ENCODE measurements at regions not wholly inside any gene's neighbourhood (a gene's known extent, or its start where the extent isn't known, plus 50 kb on each side); places are given as distances from the start of the nearest gene placed in this dataset.
"Not testable (repeated sequence)": the region's sequence is repeated elsewhere in the genome, so short reads cannot be mapped to it uniquely, and the experiment has no call there.

GRCh38 chrX:92873359-92874055 lies 799.9 kb downstream of the NAP1L3 start:
- not testable (repeated sequence) for H3K4me3 Mint-ChIP-seq; H3K4me1 Mint-ChIP-seq; H3F3A ChIP-seq (ENCODE audit: low read depth); DNase-seq (ENCODE audit: low spot score); H3K27me3 ChIP-seq; H3K27me3 Mint-ChIP-seq (ENCODE audit: insufficient read depth, low read depth); H3K4me2 ChIP-seq; H3K27ac Mint-ChIP-seq; H3K27ac ChIP-seq; H3K79me2 ChIP-seq (ENCODE audit: low read depth); H3K4me3 ChIP-seq; H3K36me3 Mint-ChIP-seq; H3K9me3 ChIP-seq (ENCODE audit: low read depth); H3K4me1 ChIP-seq; H3K9ac ChIP-seq; H4K20me1 ChIP-seq (ENCODE audit: low read depth); H2AFZ ChIP-seq (replicated peaks); H3K9me3 Mint-ChIP-seq; H3K36me3 ChIP-seq

GRCh38 chrX:92849998-92850397 lies 823.4 kb downstream of the NAP1L3 start:
- not testable (repeated sequence) for H3K79me2 ChIP-seq (ENCODE audit: low read depth); H3K9ac ChIP-seq; H3K4me3 Mint-ChIP-seq; H3K4me2 ChIP-seq; H3K27ac Mint-ChIP-seq; H3K9me3 Mint-ChIP-seq; H3K4me1 ChIP-seq; H3F3A ChIP-seq (ENCODE audit: low read depth); H3K36me3 ChIP-seq; H3K9me3 ChIP-seq (ENCODE audit: low read depth); H2AFZ ChIP-seq (replicated peaks); H3K4me3 ChIP-seq; H3K27me3 ChIP-seq; H3K4me1 Mint-ChIP-seq; H3K36me3 Mint-ChIP-seq; H4K20me1 ChIP-seq (ENCODE audit: low read depth); DNase-seq (ENCODE audit: low spot score); H3K27ac ChIP-seq; H3K27me3 Mint-ChIP-seq (ENCODE audit: insufficient read depth, low read depth)

- not testable (repeated sequence) for H3K4me2 ChIP-seq; H3K27ac ChIP-seq; H3K4me1 ChIP-seq; H2AFZ ChIP-seq (replicated peaks); H3F3A ChIP-seq (ENCODE audit: low read depth); H3K4me3 Mint-ChIP-seq; DNase-seq (ENCODE audit: low spot score); H4K20me1 ChIP-seq (ENCODE audit: low read depth); H3K27me3 Mint-ChIP-seq (ENCODE audit: insufficient read depth, low read depth); H3K9me3 ChIP-seq (ENCODE audit: low read depth); H3K9me3 Mint-ChIP-seq; H3K79me2 ChIP-seq (ENCODE audit: low read depth); H3K36me3 ChIP-seq; H3K36me3 Mint-ChIP-seq; H3K27ac Mint-ChIP-seq; H3K9ac ChIP-seq; H3K4me1 Mint-ChIP-seq; H3K27me3 ChIP-seq; H3K4me3 ChIP-seq
Measured at GRCh38 chrX:92843920-92844319, 829.5 kb downstream of the NAP1L3 start.

GRCh38 chrX:92832750-92833149 lies 840.6 kb downstream of the NAP1L3 start:
- H3K27me3 Mint-ChIP-seq (ENCODE audit: insufficient read depth, low read depth); H3K4me3 ChIP-seq; H3K4me1 ChIP-seq; H3K4me3 Mint-ChIP-seq; H3K27ac ChIP-seq; H3F3A ChIP-seq (ENCODE audit: low read depth); H3K36me3 ChIP-seq; H2AFZ ChIP-seq (replicated peaks); H3K4me2 ChIP-seq; H3K36me3 Mint-ChIP-seq; H3K9me3 Mint-ChIP-seq; DNase-seq (ENCODE audit: low spot score); H3K79me2 ChIP-seq (ENCODE audit: low read depth); H4K20me1 ChIP-seq (ENCODE audit: low read depth); H3K4me1 Mint-ChIP-seq; H3K9ac ChIP-seq; H3K9me3 ChIP-seq (ENCODE audit: low read depth); H3K27ac Mint-ChIP-seq; H3K27me3 ChIP-seq: not testable (repeated sequence)

DNA sequence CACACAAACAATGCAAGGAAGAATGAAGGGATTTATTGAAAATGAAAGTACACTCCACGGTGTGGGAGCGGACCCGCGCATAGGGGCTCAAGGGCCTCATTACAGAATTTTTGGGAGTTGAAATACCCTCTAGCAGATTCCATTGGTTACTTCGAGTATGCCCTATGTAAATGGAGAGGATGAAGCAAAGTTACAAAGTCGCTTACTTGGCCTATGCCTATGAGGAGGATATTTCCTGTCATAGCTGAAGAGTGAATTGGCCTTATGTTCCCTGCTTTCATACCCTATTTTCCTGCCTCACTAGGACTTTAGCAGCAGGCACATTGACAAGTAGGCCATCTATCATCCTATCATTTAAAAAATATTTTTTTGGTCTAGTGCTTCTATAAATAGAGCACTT lies 843.3 kb downstream of the NAP1L3 start:
- not testable (repeated sequence) for H2AFZ ChIP-seq (replicated peaks); H3K4me3 Mint-ChIP-seq; H3K36me3 Mint-ChIP-seq; H3K27me3 Mint-ChIP-seq (ENCODE audit: insufficient read depth, low read depth); H3K79me2 ChIP-seq (ENCODE audit: low read depth); H4K20me1 ChIP-seq (ENCODE audit: low read depth); H3F3A ChIP-seq (ENCODE audit: low read depth); H3K9me3 ChIP-seq (ENCODE audit: low read depth); H3K4me1 Mint-ChIP-seq; H3K27me3 ChIP-seq; H3K4me1 ChIP-seq; H3K9ac ChIP-seq; H3K4me2 ChIP-seq; H3K4me3 ChIP-seq; H3K9me3 Mint-ChIP-seq; H3K36me3 ChIP-seq; H3K27ac ChIP-seq; DNase-seq (ENCODE audit: low spot score); H3K27ac Mint-ChIP-seq

GRCh38 chrX:92821580-92822152 lies 851.7 kb downstream of the NAP1L3 start:
- H3K27me3 Mint-ChIP-seq (ENCODE audit: insufficient read depth, low read depth); H3K9me3 Mint-ChIP-seq; H4K20me1 ChIP-seq (ENCODE audit: low read depth); H3K4me1 ChIP-seq; H3K27ac ChIP-seq; H3K4me2 ChIP-seq; H3K27ac Mint-ChIP-seq; H2AFZ ChIP-seq (replicated peaks); H3K79me2 ChIP-seq (ENCODE audit: low read depth); H3K27me3 ChIP-seq; H3K4me1 Mint-ChIP-seq; H3K36me3 ChIP-seq; H3F3A ChIP-seq (ENCODE audit: low read depth); H3K4me3 ChIP-seq; H3K9ac ChIP-seq; DNase-seq (ENCODE audit: low spot score); H3K36me3 Mint-ChIP-seq; H3K9me3 ChIP-seq (ENCODE audit: low read depth); H3K4me3 Mint-ChIP-seq: not testable (repeated sequence)

- not testable (repeated sequence) for DNase-seq (ENCODE audit: low spot score); H3K27me3 Mint-ChIP-seq (ENCODE audit: insufficient read depth, low read depth); H2AFZ ChIP-seq (replicated peaks); H3K4me1 ChIP-seq; H3K4me3 ChIP-seq; H3K9me3 ChIP-seq (ENCODE audit: low read depth); H3K36me3 ChIP-seq; H3K4me2 ChIP-seq; H3K4me1 Mint-ChIP-seq; H3F3A ChIP-seq (ENCODE audit: low read depth); H3K27ac Mint-ChIP-seq; H3K36me3 Mint-ChIP-seq; H3K27me3 ChIP-seq; H3K79me2 ChIP-seq (ENCODE audit: low read depth); H3K27ac ChIP-seq; H3K4me3 Mint-ChIP-seq; H3K9ac ChIP-seq; H3K9me3 Mint-ChIP-seq; H4K20me1 ChIP-seq (ENCODE audit: low read depth)
Measured at GRCh38 chrX:92792080-92792479, 881.3 kb downstream of the NAP1L3 start.

DNA sequence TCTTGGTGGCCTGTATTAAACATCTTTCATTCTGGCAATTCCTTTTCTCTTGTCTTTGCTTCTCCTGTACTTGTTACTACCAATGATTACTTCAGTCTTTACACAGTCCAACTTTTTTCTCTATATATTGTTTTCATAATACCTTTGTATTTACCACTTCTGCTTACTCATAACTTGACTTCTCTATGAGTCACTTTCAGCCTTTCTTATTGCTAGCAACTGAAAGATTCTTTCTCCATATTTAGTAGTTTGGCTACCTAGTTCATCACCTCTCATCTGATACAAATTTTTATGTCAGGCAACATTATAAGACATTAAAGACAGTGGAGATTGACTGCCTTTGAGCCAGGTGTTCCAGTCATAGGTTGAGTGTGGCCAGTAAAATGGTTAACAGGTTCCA lies 893.3 kb downstream of the NAP1L3 start:
- not testable (repeated sequence) for H3K9ac ChIP-seq; H3K4me2 ChIP-seq; H2AFZ ChIP-seq (replicated peaks); H4K20me1 ChIP-seq (ENCODE audit: low read depth); H3F3A ChIP-seq (ENCODE audit: low read depth); H3K4me3 ChIP-seq; H3K36me3 ChIP-seq; H3K27ac ChIP-seq; H3K4me3 Mint-ChIP-seq; DNase-seq (ENCODE audit: low spot score); H3K4me1 ChIP-seq; H3K27ac Mint-ChIP-seq; H3K9me3 ChIP-seq (ENCODE audit: low read depth); H3K36me3 Mint-ChIP-seq; H3K9me3 Mint-ChIP-seq; H3K27me3 ChIP-seq; H3K4me1 Mint-ChIP-seq; H3K79me2 ChIP-seq (ENCODE audit: low read depth); H3K27me3 Mint-ChIP-seq (ENCODE audit: insufficient read depth, low read depth)
